ENCODE measurements at regions not wholly inside any gene's neighbourhood (a gene's known extent, or its start where the extent isn't known, plus 50 kb on each side); places are given as distances from the start of the nearest gene placed in this dataset.
"Not testable (repeated sequence)": the region's sequence is repeated elsewhere in the genome, so short reads cannot be mapped to it uniquely, and the experiment has no call there.

GRCh38 chr10:107950411-107951062 lies 786.0 kb upstream of the SORCS1 start:
- TF ChIP-seq CTCF (conservative IDR thresholded peaks at IDR 0.05); EZH2 (IDR thresholded peaks at IDR 0.05; ENCODE audit: low read depth): not testable (repeated sequence)

Measured in PC-9 (cell line).